ENCODE measurements at regions not wholly inside any gene's neighbourhood (a gene's known extent, or its start where the extent isn't known, plus 50 kb on each side); places are given as distances from the start of the nearest gene placed in this dataset.

- WGBS, 2 experiments (ENCODE audit: extremely low coverage in 1 of 2, insufficient coverage in 1 of 2, insufficient read length in 1 of 2, insufficient replicate concordance in 2 of 2, low coverage in 1 of 2, low lambda C conversion rate in 2 of 2, missing lambda C conversion rate in 1 of 2), result 100% methylated on average over 1 of the region's 1 CpG; no CpG with 5 or more reads in 1 of the 2 experiments
- ChIA-PET CTCF (ENCODE audit: partially characterized antibody) (no interaction called here), POLR2A (ENCODE audit: partially characterized antibody) (no interaction called here)
These were observed 89.1 kb upstream of the HS3ST3A1 start for GRCh38 chr17:13690806-13691205.

More at GRCh38 chr17:13690806-13691205, 89.1 kb upstream of the HS3ST3A1 start:
- Histone ChIP-seq H2BK5ac (ENCODE audit: low read depth, low read length) (no peak overlapping the region), H3K9ac (replicated peaks in 1 of 4; ENCODE audit: extremely low read depth in 1 of 4, low read depth in 3 of 4, low read length in 3 of 4) (no peak overlapping the region), H3K27me3 (replicated peaks in 1 of 4; ENCODE audit: control insufficient read depth in 3 of 4, extremely low read depth in 1 of 4, insufficient read depth in 3 of 4, low read length in 3 of 4) (no peaks in the 10 kb centered on the region), H3K14ac (ENCODE audit: insufficient read length) (no peak overlapping the region), H3K23ac (ENCODE audit: insufficient read length) (no peak overlapping the region), H4K20me1 (replicated peaks in 1 of 2; ENCODE audit: control insufficient read depth in 1 of 2, insufficient read depth in 2 of 2, low read length in 2 of 2) (no peaks in the 10 kb centered on the region), H3K23me2 (ENCODE audit: low read depth, low read length) (no peaks in the 10 kb centered on the region), H3K36me3 (ENCODE audit: control insufficient read depth in 2 of 4, insufficient read depth in 4 of 4, low read length in 3 of 4) (no peaks in the 10 kb centered on the region), H3K4me3 (ENCODE audit: extremely low read depth in 1 of 4, insufficient read depth in 2 of 4, low read depth in 3 of 4, low read length in 4 of 4) (no peak overlapping the region), H4K91ac (replicated peaks; ENCODE audit: insufficient read length, low read length) (no peak overlapping the region), H2BK12ac (ENCODE audit: low read depth, low read length) (no peak overlapping the region), H3K4me1 (replicated peaks in 1 of 4; ENCODE audit: control insufficient read depth in 3 of 4, insufficient read depth in 4 of 4, low read length in 3 of 4) (no peaks in the 10 kb centered on the region), H3K56ac (replicated peaks; ENCODE audit: insufficient read length, low read depth, low read length) (no peak overlapping the region), H3K79me1 (ENCODE audit: low read depth, low read length) (no peaks in the 10 kb centered on the region), H3K4me2 (ENCODE audit: insufficient read depth in 1 of 2, low read depth in 2 of 2, low read length in 2 of 2) (no peak overlapping the region), H4K5ac (ENCODE audit: insufficient read length, low read depth, low read length) (no peak overlapping the region), H4K8ac (ENCODE audit: extremely low read depth, insufficient read depth, low read length) (no peak overlapping the region), H3K9me3 (ENCODE audit: insufficient read depth in 2 of 2, low read depth in 1 of 2, low read length in 1 of 2) (no peaks in the 10 kb centered on the region), H3K79me2 (ENCODE audit: control insufficient read depth in 1 of 2, insufficient read depth in 2 of 2, low read length in 2 of 2) (no peaks in the 10 kb centered on the region), H2AFZ (ENCODE audit: low read length) (no peak overlapping the region), H2BK20ac (ENCODE audit: low read length) (no peak overlapping the region), H3K27ac (ENCODE audit: low read depth, low read length) (no peak overlapping the region), H2BK120ac (replicated peaks; ENCODE audit: low read depth, low read length) (no peak overlapping the region), H3K4ac (replicated peaks; ENCODE audit: insufficient read length, low read depth, low read length) (no peak overlapping the region), H2BK15ac (ENCODE audit: low read length) (no peak overlapping the region), H2AK5ac (ENCODE audit: low read depth, low read length) (no peak overlapping the region), H3K18ac (ENCODE audit: extremely low read depth, low read length) (no peak overlapping the region)
- DNase-seq (ENCODE audit: low read depth in 1 of 2, low spot score in 2 of 2) (no peak), FAIRE-seq (no peak)
- TF ChIP-seq, protein P1, sequence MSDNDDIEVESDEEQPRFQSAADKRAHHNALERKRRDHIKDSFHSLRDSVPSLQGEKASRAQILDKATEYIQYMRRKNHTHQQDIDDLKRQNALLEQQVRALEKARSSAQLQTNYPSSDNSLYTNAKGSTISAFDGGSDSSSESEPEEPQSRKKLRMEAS (IDR thresholded peaks at IDR 0.05), result no peak
- no peak for TF ChIP-seq CEBPB (IDR thresholded peaks at IDR 0.05; ENCODE audit: low read depth, low read length)
- no peak for TF ChIP-seq POLR2A (IDR thresholded peaks at IDR 0.05; ENCODE audit: control extremely low read depth in 1 of 2, low read depth in 2 of 2, low read length in 2 of 2)
- TF ChIP-seq HDAC2 (IDR thresholded peaks at IDR 0.05; ENCODE audit: borderline replicate concordance in 1 of 2, low read depth in 2 of 2, low read length in 2 of 2), result no peak
- TF ChIP-seq SUZ12 (IDR thresholded peaks at IDR 0.05; ENCODE audit: low read length), result no peak
- TF ChIP-seq JUN (IDR thresholded peaks at IDR 0.05; ENCODE audit: low read depth, low read length), result no peak

All from H1 (cell line).